Right ventricle myocardium inferior (tissue), 1 donor: ENCODE measurements at regions not wholly inside any gene's neighbourhood (a gene's known extent, or its start where the extent isn't known, plus 50 kb on each side); places are given as distances from the start of the nearest gene placed in this dataset.

ENCODE experiments used
- ATAC-seq: fragments of 200-7000 bp; cut with Tn5 transposase; one replicate; pipeline ENCODE4 v1.9.1; 2020; ENCODE audit warnings: mild to moderate bottlenecking, moderate library complexity
- DNase-seq: peaks from one replicate; pipeline ENCODE4 v3.0.0; 2021; ENCODE audit errors: missing footprints
- intact Hi-C: fragments of 100-400 bp; cut with DNase I; formaldehyde crosslinking; loops from one replicate; pipeline ENCODE4 v1.11.0; 2022
- donor health status: DM: no; HTN: yes; CAD: no; lungs with severe emphysema.

GRCh38 chr7:115435178-115435577 lies 513.3 kb downstream of the MDFIC start:
- no peak for ATAC-seq
- DNase-seq, result no peak
- intact Hi-C loops, result no loop called here

- intact Hi-C loops, result no loop called here
- ATAC-seq (no peak), DNase-seq (no peak)
Observed at GRCh38 chr7:115429918-115430317, 508.0 kb downstream of the MDFIC start.

GRCh38 chr7:115417662-115418061 lies 495.8 kb downstream of the MDFIC start:
- DNase-seq, result no peak

GRCh38 chr7:115410972-115411686 lies 489.2 kb downstream of the MDFIC start:
- intact Hi-C loops, result no loop called here
- ATAC-seq, result no peak

More at GRCh38 chr7:115417662-115418061, 495.8 kb downstream of the MDFIC start:
- ATAC-seq, result no peak
- intact Hi-C loops, result no loop called here

GRCh38 chr7:115410434-115410820 lies 488.5 kb downstream of the MDFIC start:
- ATAC-seq, result no peak
- intact Hi-C loops, result no loop called here
- DNase-seq, result no peak

More at GRCh38 chr7:115410972-115411686, 489.2 kb downstream of the MDFIC start:
- DNase-seq, result no peak

- intact Hi-C loops, result no loop called here
- ATAC-seq, result no peak
- no peak for DNase-seq
Observed at GRCh38 chr7:115409682-115410433, 488.0 kb downstream of the MDFIC start.

- DNase-seq, result no peak
- no peak for ATAC-seq
- intact Hi-C loops, result no loop called here
Observed at GRCh38 chr7:115406219-115406618, 484.3 kb downstream of the MDFIC start.

GRCh38 chr7:115387137-115387536 lies 465.2 kb downstream of the MDFIC start:
- intact Hi-C loops, result no loop called here
- DNase-seq, result no peak
- no peak for ATAC-seq

- ATAC-seq, result no peak
- DNase-seq, result no peak
- intact Hi-C loops, result no loop called here
Observed at GRCh38 chr7:115379321-115379720, 457.4 kb downstream of the MDFIC start.

- intact Hi-C loops, result no loop called here
- no peak for ATAC-seq
- no peak for DNase-seq
Observed at GRCh38 chr7:115368998-115369397, 447.1 kb downstream of the MDFIC start.

GRCh38 chr7:115363916-115364315 lies 442.0 kb downstream of the MDFIC start:
- intact Hi-C loops, result no loop called here
- no peak for DNase-seq
- no peak for ATAC-seq

GRCh38 chr7:115359955-115360354 lies 438.1 kb downstream of the MDFIC start:
- DNase-seq, result no peak
- no peak for ATAC-seq
- intact Hi-C loops, result no loop called here

GRCh38 chr7:115359119-115359518 lies 437.2 kb downstream of the MDFIC start:
- intact Hi-C loops, result no loop called here
- no peak for ATAC-seq
- DNase-seq, result no peak

GRCh38 chr7:115357703-115357999 lies 435.8 kb downstream of the MDFIC start:
- DNase-seq (no peak), ATAC-seq (no peak)
- intact Hi-C loops, result no loop called here

- ATAC-seq, result no peak
- no peak for DNase-seq
- intact Hi-C loops, result no loop called here
Observed at GRCh38 chr7:115356999-115357702, 435.3 kb downstream of the MDFIC start.

- intact Hi-C loops, result no loop called here
- ATAC-seq, result no peak
- no peak for DNase-seq
Observed at GRCh38 chr7:115356139-115356746, 434.3 kb downstream of the MDFIC start.

- intact Hi-C loops, result no loop called here
- ATAC-seq, result no peak
- no peak for DNase-seq
Observed at GRCh38 chr7:115354925-115355324, 433.0 kb downstream of the MDFIC start.

- intact Hi-C loops, result no loop called here
- DNase-seq (no peak), ATAC-seq (no peak)
Observed at GRCh38 chr7:115352375-115352774, 430.5 kb downstream of the MDFIC start.

- intact Hi-C loops, result no loop called here
- ATAC-seq (no peak), DNase-seq (no peak)
Observed at GRCh38 chr7:115350764-115351163, 428.9 kb downstream of the MDFIC start.

- DNase-seq (no peak), ATAC-seq (no peak)
- intact Hi-C loops, result no loop called here
Observed at GRCh38 chr7:115349635-115350034, 427.7 kb downstream of the MDFIC start.
